Mucosa of stomach (tissue), 1 donor: ENCODE measurements at regions not wholly inside any gene's neighbourhood (a gene's known extent, or its start where the extent isn't known, plus 50 kb on each side); places are given as distances from the start of the nearest gene placed in this dataset.
"Not testable (repeated sequence)": the region's sequence is repeated elsewhere in the genome, so short reads cannot be mapped to it uniquely, and the experiment has no call there.

ENCODE experiments used
- H3K27me3 ChIP-seq: one replicate; pipeline ENCODE4 v1.7.0; 2013; ENCODE audit warnings: mild to moderate bottlenecking, low read length; ENCODE audit not compliant: control insufficient read depth, insufficient read depth
- H3K36me3 ChIP-seq: one replicate; pipeline ENCODE4 v1.7.0; 2013; ENCODE audit warnings: low read length; ENCODE audit not compliant: control insufficient read depth, insufficient read depth
- H3K4me1 ChIP-seq: one replicate; pipeline ENCODE4 v1.7.0; 2013; ENCODE audit warnings: mild to moderate bottlenecking, low read length; ENCODE audit not compliant: control insufficient read depth, insufficient read depth
- H3K4me3 ChIP-seq: one replicate; pipeline ENCODE4 v1.7.0; 2013; ENCODE audit warnings: low read length
- H3K9ac ChIP-seq: one replicate; pipeline ENCODE4 v1.7.0; 2013; ENCODE audit warnings: mild to moderate bottlenecking, low read length, moderate library complexity
- H3K9me3 ChIP-seq: one replicate; pipeline ENCODE4 v1.7.0; 2013; ENCODE audit warnings: mild to moderate bottlenecking, low read length, moderate library complexity; ENCODE audit not compliant: control insufficient read depth
- donor health status: Pancreatic carcinoma.

- H3K4me1 ChIP-seq = no peaks in the 10 kb centered on the region
- no peaks in the 10 kb centered on the region for H3K9me3 ChIP-seq
- no peak overlapping the region for H3K9ac ChIP-seq
- H3K36me3 ChIP-seq = no peaks in the 10 kb centered on the region
- no peaks in the 10 kb centered on the region for H3K27me3 ChIP-seq
- H3K4me3 ChIP-seq = no peak overlapping the region
Observed at GRCh38 chr4:181077341-181077740, 1165.9 kb upstream of the TENM3 start.

GRCh38 chr4:181078196-181078595, 1165.0 kb upstream of the TENM3 start:
- Histone ChIP-seq H3K4me1 (no peaks in the 10 kb centered on the region), H3K4me3 (no peak overlapping the region), H3K9ac (no peak overlapping the region), H3K9me3 (no peaks in the 10 kb centered on the region), H3K36me3 (no peaks in the 10 kb centered on the region), H3K27me3 (no peaks in the 10 kb centered on the region)

- no peaks in the 10 kb centered on the region for H3K36me3 ChIP-seq
- H3K4me3 ChIP-seq = no peak overlapping the region
- no peaks in the 10 kb centered on the region for H3K27me3 ChIP-seq
- H3K4me1 ChIP-seq = no peaks in the 10 kb centered on the region
- no peak overlapping the region for H3K9ac ChIP-seq
- H3K9me3 ChIP-seq = no peaks in the 10 kb centered on the region
Observed at GRCh38 chr4:181083757-181084361, 1159.3 kb upstream of the TENM3 start.

- Histone ChIP-seq H3K27me3 (no peaks in the 10 kb centered on the region), H3K36me3 (no peaks in the 10 kb centered on the region), H3K4me3 (no peak overlapping the region), H3K4me1 (no peaks in the 10 kb centered on the region), H3K9ac (no peak overlapping the region), H3K9me3 (no peaks in the 10 kb centered on the region)
Observed at GRCh38 chr4:181085557-181085956, 1157.6 kb upstream of the TENM3 start.

GRCh38 chr4:181105487-181105886, 1137.7 kb upstream of the TENM3 start:
- no peaks in the 10 kb centered on the region for H3K36me3 ChIP-seq
- no peaks in the 10 kb centered on the region for H3K4me1 ChIP-seq
- no peaks in the 10 kb centered on the region for H3K27me3 ChIP-seq
- no peak overlapping the region for H3K4me3 ChIP-seq
- H3K9me3 ChIP-seq = no peaks in the 10 kb centered on the region
- no peak overlapping the region for H3K9ac ChIP-seq

- H3K9me3 ChIP-seq = no peaks in the 10 kb centered on the region
Observed at GRCh38 chr4:181106398-181106797, 1136.8 kb upstream of the TENM3 start.

GRCh38 chr4:181108237-181108636, 1135.0 kb upstream of the TENM3 start:
- Histone ChIP-seq H3K36me3 (no peaks in the 10 kb centered on the region), H3K4me1 (no peaks in the 10 kb centered on the region), H3K9ac (no peak overlapping the region)

More at GRCh38 chr4:181106398-181106797, 1136.8 kb upstream of the TENM3 start:
- Histone ChIP-seq H3K4me3 (no peak overlapping the region), H3K4me1 (no peaks in the 10 kb centered on the region), H3K27me3 (no peaks in the 10 kb centered on the region), H3K9ac (no peak overlapping the region), H3K36me3 (no peaks in the 10 kb centered on the region)

GRCh38 chr4:181119186-181119585, 1124.0 kb upstream of the TENM3 start:
- Histone ChIP-seq H3K9me3 (no peaks in the 10 kb centered on the region), H3K9ac (no peak overlapping the region), H3K4me1 (no peaks in the 10 kb centered on the region), H3K4me3 (no peak overlapping the region), H3K27me3 (no peaks in the 10 kb centered on the region), H3K36me3 (no peaks in the 10 kb centered on the region)

More at GRCh38 chr4:181108237-181108636, 1135.0 kb upstream of the TENM3 start:
- no peaks in the 10 kb centered on the region for H3K27me3 ChIP-seq
- no peak overlapping the region for H3K4me3 ChIP-seq
- no peaks in the 10 kb centered on the region for H3K9me3 ChIP-seq

- H3K36me3 ChIP-seq = no peaks in the 10 kb centered on the region
- no peak overlapping the region for H3K4me3 ChIP-seq
- H3K9ac ChIP-seq = no peak overlapping the region
- H3K4me1 ChIP-seq = no peaks in the 10 kb centered on the region
- H3K9me3 ChIP-seq = no peaks in the 10 kb centered on the region
- H3K27me3 ChIP-seq = no peaks in the 10 kb centered on the region
Observed at GRCh38 chr4:181121733-181122132, 1121.5 kb upstream of the TENM3 start.

GRCh38 chr4:181127171-181127570, 1116.0 kb upstream of the TENM3 start:
- Histone ChIP-seq H3K9ac (no peak overlapping the region), H3K27me3 (no peaks in the 10 kb centered on the region), H3K4me1 (no peaks in the 10 kb centered on the region), H3K4me3 (no peak overlapping the region), H3K36me3 (no peaks in the 10 kb centered on the region), H3K9me3 (no peaks in the 10 kb centered on the region)

GRCh38 chr4:181130317-181130716, 1112.9 kb upstream of the TENM3 start:
- not testable (repeated sequence) for H3K4me1 ChIP-seq, H3K9me3 ChIP-seq, H3K36me3 ChIP-seq, H3K27me3 ChIP-seq, H3K4me3 ChIP-seq, H3K9ac ChIP-seq

- Histone ChIP-seq H3K27me3 (no peaks in the 10 kb centered on the region), H3K36me3 (no peaks in the 10 kb centered on the region), H3K4me3 (no peak overlapping the region), H3K4me1 (no peaks in the 10 kb centered on the region), H3K9me3 (no peaks in the 10 kb centered on the region), H3K9ac (no peak overlapping the region)
Observed at GRCh38 chr4:181137351-181137750, 1105.9 kb upstream of the TENM3 start.

- no peak overlapping the region for H3K4me3 ChIP-seq
- no peaks in the 10 kb centered on the region for H3K4me1 ChIP-seq
- no peaks in the 10 kb centered on the region for H3K36me3 ChIP-seq
- H3K27me3 ChIP-seq = no peaks in the 10 kb centered on the region
- H3K9me3 ChIP-seq = no peaks in the 10 kb centered on the region
- H3K9ac ChIP-seq = no peak overlapping the region
Observed at GRCh38 chr4:181138116-181138515, 1105.1 kb upstream of the TENM3 start.
